Left forelimb (tissue), 1 donor: ENCODE measurements at regions not wholly inside any gene's neighbourhood (a gene's known extent, or its start where the extent isn't known, plus 50 kb on each side); places are given as distances from the start of the nearest gene placed in this dataset.
"Not testable (repeated sequence)": the region's sequence is repeated elsewhere in the genome, so short reads cannot be mapped to it uniquely, and the experiment has no call there.

Experiments used
- DNase-seq: peaks from one replicate; pipeline ENCODE4 v3.0.0-alpha.2; 2018; ENCODE audit warnings: low spot score

- DNase-seq: not testable (repeated sequence)
Observed at GRCh38 chr5:1635477-1635876, 111.7 kb upstream of the LPCAT1 start.

- no peak for DNase-seq
Observed at GRCh38 chr5:1634337-1634661, 110.5 kb upstream of the LPCAT1 start.

GRCh38 chr5:1633605-1634336 lies 110.0 kb upstream of the LPCAT1 start:
- DNase-seq: peak; percentile 91

GRCh38 chr5:1631004-1631403 lies 107.2 kb upstream of the LPCAT1 start:
- DNase-seq: not testable (repeated sequence)

GRCh38 chr5:1626397-1626796 lies 102.6 kb upstream of the LPCAT1 start:
- DNase-seq: not testable (repeated sequence)

GRCh38 chr5:1619531-1619930 lies 95.8 kb upstream of the LPCAT1 start:
- DNase-seq: not testable (repeated sequence)

GRCh38 chr5:1618296-1618865 lies 94.6 kb upstream of the LPCAT1 start:
- DNase-seq: not testable (repeated sequence)

GRCh38 chr5:1617236-1617755 lies 93.5 kb upstream of the LPCAT1 start:
- not testable (repeated sequence) for DNase-seq

GRCh38 chr5:1613515-1613914 lies 89.8 kb upstream of the LPCAT1 start:
- DNase-seq: not testable (repeated sequence)

- DNase-seq: not testable (repeated sequence)
Observed at GRCh38 chr5:1610526-1610925, 86.8 kb upstream of the LPCAT1 start.

- not testable (repeated sequence) for DNase-seq
Observed at GRCh38 chr5:1609111-1609510, 85.4 kb upstream of the LPCAT1 start.

GRCh38 chr5:1608336-1608735 lies 84.6 kb upstream of the LPCAT1 start:
- DNase-seq: not testable (repeated sequence)

GRCh38 chr5:1606951-1607350 lies 83.2 kb upstream of the LPCAT1 start:
- not testable (repeated sequence) for DNase-seq

GRCh38 chr5:1603916-1604315 lies 80.2 kb upstream of the LPCAT1 start:
- not testable (repeated sequence) for DNase-seq

- DNase-seq: not testable (repeated sequence)
Observed at GRCh38 chr5:1601565-1601964, 77.8 kb upstream of the LPCAT1 start.

- not testable (repeated sequence) for DNase-seq
Observed at GRCh38 chr5:1598950-1599737, 75.4 kb upstream of the LPCAT1 start.

- not testable (repeated sequence) for DNase-seq
Observed at GRCh38 chr5:1597093-1597473, 73.3 kb upstream of the LPCAT1 start.

- not testable (repeated sequence) for DNase-seq
Observed at GRCh38 chr5:1596462-1597092, 72.8 kb upstream of the LPCAT1 start.

- peak; percentile 90 for DNase-seq
Observed at GRCh38 chr5:1594357-1595106, 70.8 kb upstream of the LPCAT1 start.

GRCh38 chr5:1593903-1594356 lies 70.2 kb upstream of the LPCAT1 start:
- DNase-seq: no peak

GRCh38 chr5:1588071-1588694 lies 64.4 kb upstream of the LPCAT1 start:
- not testable (repeated sequence) for DNase-seq
